Large intestine (tissue), 3 donors: ENCODE measurements at regions not wholly inside any gene's neighbourhood (a gene's known extent, or its start where the extent isn't known, plus 50 kb on each side); places are given as distances from the start of the nearest gene placed in this dataset.
"Not testable (repeated sequence)": the region's sequence is repeated elsewhere in the genome, so short reads cannot be mapped to it uniquely, and the experiment has no call there.

Experiments
- DNase-seq, 2 donors: peaks; one replicate each; pipeline versions ENCODE4 v3.0.0 to v3.0.0-alpha.2; 2013
- H3K27ac ChIP-seq: one replicate; pipeline ENCODE4 v1.5.1; 2013; ENCODE audit warnings: low read length
- H3K27me3 ChIP-seq: 2 replicates; pipeline ENCODE4 v1.6.1; 2013; ENCODE audit warnings: low read length; ENCODE audit not compliant: control insufficient read depth, insufficient read depth
- H3K36me3 ChIP-seq: 2 replicates; pipeline ENCODE4 v1.6.1; 2013; ENCODE audit warnings: low read length; ENCODE audit not compliant: control insufficient read depth, insufficient read depth
- H3K4me1 ChIP-seq: one replicate; pipeline ENCODE4 v1.6.1; 2013; ENCODE audit warnings: low read length; ENCODE audit not compliant: control insufficient read depth, insufficient read depth
- H3K4me3 ChIP-seq: one replicate; pipeline ENCODE4 v1.5.1; 2013; ENCODE audit warnings: low read length
- H3K9me3 ChIP-seq: one replicate; pipeline ENCODE4 v1.6.1; 2013; ENCODE audit warnings: mild to moderate bottlenecking, low read depth, low read length, moderate library complexity; ENCODE audit not compliant: control insufficient read depth
- WGBS: methylation state at CpG from one replicate; pipeline ENCODE4 v1.1.5; 2013; ENCODE audit warnings: low lambda C conversion rate; ENCODE audit not compliant: insufficient coverage; 5-methylcytosine and 5-hydroxymethylcytosine counted together

- DNase-seq, result peak in 1 of 2 donors; percentile 33
- Histone ChIP-seq H3K4me1 (peaks cover 3% of the 10 kb centered on the region), H3K27me3 (no peaks in the 10 kb centered on the region), H3K9me3 (no peaks in the 10 kb centered on the region), H3K27ac (no peak overlapping the region), H3K4me3 (no peak overlapping the region), H3K36me3 (peaks cover 6% of the 10 kb centered on the region)
- no CpG with 5 or more reads among the region's 7 CpGs for WGBS
Measured at GRCh38 chr16:27639561-27640276, 89.8 kb downstream of the KATNIP start.

- no CpG with 5 or more reads among the region's 6 CpGs for WGBS
- H3K27me3 ChIP-seq, result no peaks in the 10 kb centered on the region
- no peaks in the 10 kb centered on the region for H3K9me3 ChIP-seq
- peaks cover 3% of the 10 kb centered on the region for H3K4me1 ChIP-seq
- DNase-seq, result no peak
- H3K4me3 ChIP-seq, result no peak overlapping the region
- H3K27ac ChIP-seq, result no peak overlapping the region
- peaks cover 9% of the 10 kb centered on the region for H3K36me3 ChIP-seq
Measured at GRCh38 chr16:27640277-27640600, 90.3 kb downstream of the KATNIP start.

- Histone ChIP-seq H3K27ac (no peak overlapping the region), H3K9me3 (no peaks in the 10 kb centered on the region), H3K27me3 (no peaks in the 10 kb centered on the region), H3K4me3 (no peak overlapping the region), H3K4me1 (peaks cover 3% of the 10 kb centered on the region), H3K36me3 (peaks cover 7% of the 10 kb centered on the region)
- no peak for DNase-seq
- WGBS, result 100% methylated on average over 2 of the region's 9 CpGs
Measured at GRCh38 chr16:27641260-27641659, 91.3 kb downstream of the KATNIP start.

GRCh38 chr16:27641734-27642415 is 91.9 kb downstream of the KATNIP start:
- H3K4me3 ChIP-seq, H3K27ac ChIP-seq, H3K36me3 ChIP-seq, H3K27me3 ChIP-seq, H3K9me3 ChIP-seq, DNase-seq, H3K4me1 ChIP-seq: not testable (repeated sequence)
- WGBS, result no CpG with 5 or more reads among the region's 10 CpGs

- WGBS, result 80% methylated on average over 1 of the region's 4 CpGs
- Histone ChIP-seq H3K27ac (no peak overlapping the region), H3K36me3 (peaks cover 5% of the 10 kb centered on the region), H3K4me1 (no peaks in the 10 kb centered on the region), H3K9me3 (no peaks in the 10 kb centered on the region), H3K27me3 (no peaks in the 10 kb centered on the region), H3K4me3 (no peak overlapping the region)
- no peak for DNase-seq
Measured at GRCh38 chr16:27642756-27643155, 92.8 kb downstream of the KATNIP start.

- WGBS, result 89% methylated on average over 3 of the region's 8 CpGs
- H3K27me3 ChIP-seq, result no peaks in the 10 kb centered on the region
- H3K27ac ChIP-seq, result no peak overlapping the region
- H3K36me3 ChIP-seq, result peaks cover 11% of the 10 kb centered on the region
- H3K9me3 ChIP-seq, result no peaks in the 10 kb centered on the region
- H3K4me1 ChIP-seq, result no peaks in the 10 kb centered on the region
- H3K4me3 ChIP-seq, result no peak overlapping the region
- DNase-seq, result no peak
Measured at GRCh38 chr16:27644165-27644564, 94.2 kb downstream of the KATNIP start.

GRCh38 chr16:27645396-27645795 is 95.5 kb downstream of the KATNIP start:
- no peak for DNase-seq
- no peaks in the 10 kb centered on the region for H3K9me3 ChIP-seq
- H3K4me3 ChIP-seq, result no peak overlapping the region
- H3K4me1 ChIP-seq, result no peaks in the 10 kb centered on the region
- no CpG with 5 or more reads among the region's 5 CpGs for WGBS
- H3K27me3 ChIP-seq, result no peaks in the 10 kb centered on the region
- peaks cover 11% of the 10 kb centered on the region for H3K36me3 ChIP-seq
- H3K27ac ChIP-seq, result no peak overlapping the region

- no peaks in the 10 kb centered on the region for H3K27me3 ChIP-seq
- DNase-seq, result no peak
- no peak overlapping the region for H3K4me3 ChIP-seq
- H3K9me3 ChIP-seq, result no peaks in the 10 kb centered on the region
- no peak overlapping the region for H3K27ac ChIP-seq
- H3K36me3 ChIP-seq, result peaks cover 11% of the 10 kb centered on the region
- WGBS, result no CpG with 5 or more reads among the region's 5 CpGs
- peaks cover 4% of the 10 kb centered on the region for H3K4me1 ChIP-seq
Measured at GRCh38 chr16:27646806-27647205, 96.9 kb downstream of the KATNIP start.

- DNase-seq, result no peak
- Histone ChIP-seq H3K4me1 (peaks cover 4% of the 10 kb centered on the region), H3K36me3 (peaks cover 11% of the 10 kb centered on the region), H3K4me3 (no peak overlapping the region), H3K27ac (no peak overlapping the region), H3K27me3 (no peaks in the 10 kb centered on the region), H3K9me3 (no peaks in the 10 kb centered on the region)
- no CpG with 5 or more reads among the region's 7 CpGs for WGBS
Measured at GRCh38 chr16:27649021-27649420, 99.1 kb downstream of the KATNIP start.

GRCh38 chr16:27650073-27650701 is 100.2 kb downstream of the KATNIP start:
- H3K27ac ChIP-seq, result peak overlapping the region; percentile 2

More at GRCh38 chr16:27650073-27650701, 100.2 kb downstream of the KATNIP start:
- DNase-seq, result peak; percentile 33 to 68
- H3K36me3 ChIP-seq, result peaks cover 10% of the 10 kb centered on the region
- H3K9me3 ChIP-seq, result no peaks in the 10 kb centered on the region
- no peaks in the 10 kb centered on the region for H3K27me3 ChIP-seq
- 55% methylated on average over 2 of the region's 11 CpGs for WGBS
- H3K4me1 ChIP-seq, result peaks cover 4% of the 10 kb centered on the region
- no peak overlapping the region for H3K4me3 ChIP-seq
